Liver (tissue), 8 donors: ENCODE measurements at regions not wholly inside any gene's neighbourhood (a gene's known extent, or its start where the extent isn't known, plus 50 kb on each side); places are given as distances from the start of the nearest gene placed in this dataset.

Experiments used
- DNase-seq: peaks from one replicate; pipeline ENCODE4 v3.0.0-alpha.2; 2017; ENCODE audit warnings: low spot score
- H3K27ac ChIP-seq, 2 donors: one replicate each; pipeline ENCODE4 v1.7.0; 2013; ENCODE audit warnings: inconsistent platforms in 2 of 2, low read length in 2 of 2, control low read depth in 1 of 2, low read depth in 1 of 2, mild to moderate bottlenecking in 1 of 2
- H3K27me3 ChIP-seq, 4 donors: one replicate each; pipeline versions ENCODE4 v1.6.1 to v1.7.0; 2013; ENCODE audit warnings: low read length in 3 of 4, inconsistent platforms in 1 of 4, mild to moderate bottlenecking in 1 of 4, moderate library complexity in 1 of 4; ENCODE audit not compliant: control insufficient read depth in 4 of 4, insufficient read depth in 4 of 4
- H3K36me3 ChIP-seq, 4 donors: one replicate each; pipeline versions ENCODE4 v1.6.1 to v1.7.0; 2013; ENCODE audit warnings: low read length in 3 of 4, mild to moderate bottlenecking in 3 of 4, low read depth in 1 of 4, moderate library complexity in 1 of 4; ENCODE audit not compliant: control insufficient read depth in 4 of 4, insufficient read depth in 3 of 4
- H3K4me1 ChIP-seq, 4 donors: one replicate each; pipeline versions ENCODE4 v1.6.1 to v1.7.0; 2013; ENCODE audit warnings: low read length in 3 of 4, mild to moderate bottlenecking in 3 of 4, moderate library complexity in 1 of 4; ENCODE audit not compliant: control insufficient read depth in 4 of 4, insufficient read depth in 4 of 4
- H3K4me3 ChIP-seq, 3 donors: one replicate each; pipeline versions ENCODE4 v1.6.1 to v1.7.0; 2013; ENCODE audit warnings: low read length in 3 of 3, control low read depth in 1 of 3, low read depth in 1 of 3, mild to moderate bottlenecking in 1 of 3
- H3K9ac ChIP-seq, 2 donors: one replicate each; pipeline ENCODE4 v1.7.0; 2013; ENCODE audit warnings: low read length in 2 of 2, mild to moderate bottlenecking in 2 of 2, moderate library complexity in 2 of 2, control low read depth in 1 of 2, low read depth in 1 of 2
- H3K9me3 ChIP-seq, 4 donors: one replicate each; pipeline versions ENCODE4 v1.6.1 to v1.7.0; 2013; ENCODE audit warnings: low read length in 3 of 4; ENCODE audit not compliant: control insufficient read depth in 4 of 4
- CTCF ChIP-seq: fragments of 150-350 bp; IDR thresholded peaks from 2 replicates; pipeline ENCODE4 v1.5.1; 2017; ENCODE audit warnings: improper control_type of control experiment, low read depth, low read length; ENCODE audit not compliant: missing input control
- EGR1 ChIP-seq, 2 donors: IDR thresholded peaks; 2 replicates each; pipeline ENCODE4 v1.6.1; 2016 to 2018; ENCODE audit warnings: antibody characterized with exemption in 2 of 2, low read depth in 2 of 2
- FOXA1 ChIP-seq: IDR thresholded peaks from 2 replicates; pipeline ENCODE4 v1.6.1; 2016; ENCODE audit warnings: antibody characterized with exemption
- FOXA2 ChIP-seq: IDR thresholded peaks from 2 replicates; pipeline ENCODE4 v1.6.1; 2016; ENCODE audit warnings: antibody characterized with exemption
- GABPA ChIP-seq, 2 donors: IDR thresholded peaks in 1 of 2; conservative IDR thresholded peaks in 1 of 2; 2 replicates each; pipeline ENCODE4 v1.6.1; 2016; ENCODE audit warnings: antibody characterized with exemption in 2 of 2, mild to moderate bottlenecking in 1 of 2, moderate library complexity in 1 of 2
- HNF4A ChIP-seq, 2 donors: conservative IDR thresholded peaks; 2 replicates each; pipeline ENCODE4 v1.6.1; 2016; ENCODE audit warnings: antibody characterized with exemption in 2 of 2, mild to moderate bottlenecking in 2 of 2
- HNF4G ChIP-seq: IDR thresholded peaks from 2 replicates; pipeline ENCODE4 v1.6.1; 2016; ENCODE audit warnings: antibody characterized with exemption
- JUND ChIP-seq, 2 donors: IDR thresholded peaks; 2 replicates each; pipeline ENCODE4 v1.6.1; 2016; ENCODE audit warnings: antibody characterized with exemption in 2 of 2
- RAD21 ChIP-seq, 2 donors: IDR thresholded peaks; 2 replicates each; pipeline ENCODE4 v1.6.1; 2016; ENCODE audit warnings: antibody characterized with exemption in 2 of 2, mild to moderate bottlenecking in 2 of 2
- RXRA ChIP-seq, 2 donors: IDR thresholded peaks; 2 replicates each; pipeline ENCODE4 v1.6.1; 2017 to 2018; ENCODE audit warnings: antibody characterized with exemption in 2 of 2, mild to moderate bottlenecking in 1 of 2
- SP1 ChIP-seq: IDR thresholded peaks from 2 replicates; pipeline ENCODE4 v1.6.1; 2018; ENCODE audit warnings: antibody characterized with exemption, mild to moderate bottlenecking
- TAF1 ChIP-seq: conservative IDR thresholded peaks from 2 replicates; pipeline ENCODE4 v1.6.1; 2016; ENCODE audit warnings: antibody characterized with exemption, mild to moderate bottlenecking
- ZBTB33 ChIP-seq: IDR thresholded peaks from 2 replicates; pipeline ENCODE4 v1.6.1; 2016; ENCODE audit warnings: antibody characterized with exemption
- WGBS: extraction: QIAGEN DNeasy Blood & Tissue Kit; methylation state at CpG from one replicate; pipeline ENCODE4 v1.1.7; 2013; 5-methylcytosine and 5-hydroxymethylcytosine counted together
- TF ChIP-seq, protein P1 (sequence below): IDR thresholded peaks from 2 replicates; pipeline ENCODE4 v1.6.1; 2016; ENCODE audit warnings: antibody characterized with exemption
- TF ChIP-seq, protein P2 (sequence below): IDR thresholded peaks from 2 replicates; pipeline ENCODE4 v1.6.1; 2016; ENCODE audit warnings: antibody characterized with exemption, mild to moderate bottlenecking
- donor health status: healthy.
- donor health status: healthy.
- donor health status: healthy.
- donor health status: healthy.
- donor health status: healthy.

- TF ChIP-seq HNF4G (no peak), ZBTB33 (no peak), CTCF (no peak)
- no peak overlapping the region for H3K27ac ChIP-seq
- H3K36me3 ChIP-seq: no peaks in the 10 kb centered on the region
- H3K4me1 ChIP-seq: no peaks in the 10 kb centered on the region
- H3K9me3 ChIP-seq: peaks cover 0 to 5% (median 1%) of the 10 kb centered on the region in 4 donors
- no peak overlapping the region for H3K4me3 ChIP-seq
- 84% methylated on average over 3 of the region's 3 CpGs for WGBS
- DNase-seq: no peak
- H3K27me3 ChIP-seq: no peaks in the 10 kb centered on the region
- no peak overlapping the region for H3K9ac ChIP-seq
Measured at GRCh38 chrX:112512509-112512908, 167.2 kb downstream of the LHFPL1 start.

DNA sequence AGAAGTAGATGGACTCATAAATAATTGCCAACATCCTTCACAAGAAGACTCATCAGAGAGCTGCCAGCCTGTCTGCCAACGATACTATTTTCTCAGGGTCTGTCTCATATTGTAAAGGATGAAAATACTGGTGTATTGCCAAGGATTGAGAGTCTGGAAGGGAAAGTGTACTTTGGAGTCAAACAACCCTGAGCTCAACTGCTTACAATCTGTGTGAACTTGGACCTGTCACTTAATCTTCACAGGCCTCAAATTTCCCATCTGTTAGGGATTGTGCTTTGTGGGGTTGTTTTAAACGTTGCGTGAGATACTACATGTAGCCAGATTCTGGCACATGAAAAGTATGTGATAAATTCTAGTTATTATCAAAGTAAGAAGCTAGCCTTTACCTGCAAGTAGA, 169.1 kb downstream of the LHFPL1 start:
- TF ChIP-seq EGR1 (IDR thresholded peaks at IDR 0.05; ENCODE audit: low read depth in 2 of 2) (no peak), HNF4A (conservative IDR thresholded peaks at IDR 0.05) (peak; percentile 44 to 57)
- TF ChIP-seq, protein P1, sequence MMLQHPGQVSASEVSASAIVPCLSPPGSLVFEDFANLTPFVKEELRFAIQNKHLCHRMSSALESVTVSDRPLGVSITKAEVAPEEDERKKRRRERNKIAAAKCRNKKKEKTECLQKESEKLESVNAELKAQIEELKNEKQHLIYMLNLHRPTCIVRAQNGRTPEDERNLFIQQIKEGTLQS: no peak
- H3K27me3 ChIP-seq: no peaks in the 10 kb centered on the region
- no peaks in the 10 kb centered on the region for H3K4me1 ChIP-seq
- no peak for DNase-seq
- H3K4me3 ChIP-seq: no peak overlapping the region
- no peaks in the 10 kb centered on the region for H3K36me3 ChIP-seq
- no peak overlapping the region for H3K27ac ChIP-seq
- no peak overlapping the region for H3K9ac ChIP-seq
- H3K9me3 ChIP-seq: peaks cover 0 to 5% (median 1%) of the 10 kb centered on the region in 4 donors
- 40% methylated on average over 3 of the region's 3 CpGs for WGBS

GRCh38 chrX:112477653-112478052, 202.1 kb downstream of the LHFPL1 start:
- no peak overlapping the region for H3K27ac ChIP-seq
- 91% methylated on average over 2 of the region's 2 CpGs for WGBS
- no peak overlapping the region for H3K9ac ChIP-seq
- H3K9me3 ChIP-seq: no peaks in the 10 kb centered on the region
- no peaks in the 10 kb centered on the region for H3K4me1 ChIP-seq
- no peak overlapping the region for H3K4me3 ChIP-seq
- DNase-seq: no peak
- no peaks in the 10 kb centered on the region for H3K27me3 ChIP-seq
- no peaks in the 10 kb centered on the region for H3K36me3 ChIP-seq
- TF ChIP-seq RXRA (IDR thresholded peaks at IDR 0.05) (no peak), GABPA (IDR thresholded peaks at IDR 0.05 in 1 of 2, conservative IDR thresholded peaks at IDR 0.05 in 1 of 2) (no peak), TAF1 (no peak), HNF4G (no peak), SP1 (no peak), ZBTB33 (no peak), FOXA1 (no peak), EGR1 (IDR thresholded peaks at IDR 0.05; ENCODE audit: low read depth in 2 of 2) (no peak), HNF4A (conservative IDR thresholded peaks at IDR 0.05) (no peak), CTCF (no peak), RAD21 (IDR thresholded peaks at IDR 0.05) (no peak), JUND (IDR thresholded peaks at IDR 0.05) (no peak), FOXA2 (no peak)
- TF ChIP-seq, protein P2, sequence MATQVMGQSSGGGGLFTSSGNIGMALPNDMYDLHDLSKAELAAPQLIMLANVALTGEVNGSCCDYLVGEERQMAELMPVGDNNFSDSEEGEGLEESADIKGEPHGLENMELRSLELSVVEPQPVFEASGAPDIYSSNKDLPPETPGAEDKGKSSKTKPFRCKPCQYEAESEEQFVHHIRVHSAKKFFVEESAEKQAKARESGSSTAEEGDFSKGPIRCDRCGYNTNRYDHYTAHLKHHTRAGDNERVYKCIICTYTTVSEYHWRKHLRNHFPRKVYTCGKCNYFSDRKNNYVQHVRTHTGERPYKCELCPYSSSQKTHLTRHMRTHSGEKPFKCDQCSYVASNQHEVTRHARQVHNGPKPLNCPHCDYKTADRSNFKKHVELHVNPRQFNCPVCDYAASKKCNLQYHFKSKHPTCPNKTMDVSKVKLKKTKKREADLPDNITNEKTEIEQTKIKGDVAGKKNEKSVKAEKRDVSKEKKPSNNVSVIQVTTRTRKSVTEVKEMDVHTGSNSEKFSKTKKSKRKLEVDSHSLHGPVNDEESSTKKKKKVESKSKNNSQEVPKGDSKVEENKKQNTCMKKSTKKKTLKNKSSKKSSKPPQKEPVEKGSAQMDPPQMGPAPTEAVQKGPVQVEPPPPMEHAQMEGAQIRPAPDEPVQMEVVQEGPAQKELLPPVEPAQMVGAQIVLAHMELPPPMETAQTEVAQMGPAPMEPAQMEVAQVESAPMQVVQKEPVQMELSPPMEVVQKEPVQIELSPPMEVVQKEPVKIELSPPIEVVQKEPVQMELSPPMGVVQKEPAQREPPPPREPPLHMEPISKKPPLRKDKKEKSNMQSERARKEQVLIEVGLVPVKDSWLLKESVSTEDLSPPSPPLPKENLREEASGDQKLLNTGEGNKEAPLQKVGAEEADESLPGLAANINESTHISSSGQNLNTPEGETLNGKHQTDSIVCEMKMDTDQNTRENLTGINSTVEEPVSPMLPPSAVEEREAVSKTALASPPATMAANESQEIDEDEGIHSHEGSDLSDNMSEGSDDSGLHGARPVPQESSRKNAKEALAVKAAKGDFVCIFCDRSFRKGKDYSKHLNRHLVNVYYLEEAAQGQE: no peak
- TF ChIP-seq, protein P1: no peak
